ENCODE measurements at regions not wholly inside any gene's neighbourhood (a gene's known extent, or its start where the extent isn't known, plus 50 kb on each side); places are given as distances from the start of the nearest gene placed in this dataset.
A peak's percentile ranks its signal among the peaks of the same experiment; 100 is the strongest.

DNA sequence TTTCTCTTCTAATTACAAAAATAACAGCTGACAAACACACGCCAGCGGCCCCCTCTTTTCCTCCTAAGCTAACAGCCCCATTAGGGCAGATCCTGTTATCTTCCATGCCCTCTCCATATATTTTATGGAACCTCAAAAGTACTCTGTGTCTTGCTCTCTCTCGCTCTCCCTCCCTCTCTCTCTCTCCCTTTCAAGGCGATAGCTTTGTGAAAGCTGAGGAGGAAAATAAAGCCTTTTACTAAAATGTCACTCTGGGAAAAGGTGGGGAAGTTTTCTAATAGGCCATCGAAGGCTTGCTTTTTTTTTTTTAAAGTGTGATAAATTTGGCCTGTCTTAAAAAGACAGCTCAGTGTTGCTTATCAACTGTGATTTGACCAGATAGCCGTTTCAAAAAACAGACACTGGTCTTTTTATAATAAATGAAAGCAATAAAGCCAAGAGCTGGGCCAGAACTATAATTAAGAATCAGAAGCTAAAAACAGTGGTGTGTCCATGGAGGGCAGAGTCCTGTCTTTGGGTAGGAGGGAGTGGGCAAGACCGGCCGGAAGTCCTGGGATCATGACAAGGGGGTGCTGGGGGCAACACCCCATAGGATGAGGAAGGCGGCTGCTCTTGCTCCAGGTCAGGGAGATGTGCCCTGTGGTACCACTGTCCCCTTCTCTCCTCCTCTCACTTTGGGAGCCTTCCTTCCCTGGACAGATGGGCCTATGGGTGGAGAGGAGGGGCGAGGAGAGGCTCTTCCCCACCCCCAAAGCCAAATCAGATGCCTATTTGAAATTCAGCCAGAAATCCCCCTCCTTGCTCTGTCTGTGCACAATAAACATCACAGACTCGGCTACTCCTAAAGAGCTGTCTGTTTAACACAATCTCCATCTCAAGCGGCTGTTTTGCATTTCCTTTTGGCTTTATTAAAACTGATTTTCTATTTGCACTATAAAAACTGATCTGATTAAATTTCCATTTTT lies 267.2 kb downstream of the BUD13 start:
- no peak for DNase-seq (ENCODE audit: low read depth)

DNA sequence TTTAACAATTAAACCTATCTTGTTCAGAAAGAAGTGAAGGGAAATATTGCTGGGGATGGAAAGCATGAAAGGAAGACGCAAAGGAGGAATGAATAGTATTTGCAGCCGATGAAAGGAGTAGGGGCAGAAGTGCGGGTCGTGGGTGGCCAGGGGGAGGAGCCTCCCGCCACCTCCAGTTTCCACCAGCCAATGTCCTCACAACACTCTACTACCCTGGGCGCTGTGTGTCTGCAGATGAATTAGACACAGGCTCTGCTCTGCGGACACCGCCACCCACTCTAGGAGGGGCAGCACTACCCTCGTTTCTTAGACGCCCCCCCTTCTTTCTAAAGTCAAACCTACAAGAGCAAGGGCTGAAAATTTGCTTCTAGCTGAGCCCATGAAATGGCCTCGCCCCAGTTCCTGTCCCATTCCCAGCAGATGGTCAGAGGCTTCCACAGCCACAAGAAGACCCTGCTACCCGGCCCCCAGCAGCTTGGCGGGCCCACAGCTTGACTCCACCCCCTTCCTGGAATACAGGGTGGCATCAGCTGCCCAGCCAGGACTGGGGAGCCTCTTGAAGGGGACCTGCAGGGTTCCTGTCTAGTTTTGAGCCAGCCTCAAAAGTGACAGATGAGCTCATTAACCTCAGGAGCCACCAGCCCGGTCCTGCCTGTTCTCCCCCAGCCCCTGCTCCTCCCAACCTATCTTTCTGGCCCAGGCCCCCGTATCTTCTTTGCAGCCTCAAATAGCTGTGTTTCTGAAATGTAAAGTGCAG lies 268.1 kb downstream of the BUD13 start:
- no peak for DNase-seq (ENCODE audit: low read depth)

DNA sequence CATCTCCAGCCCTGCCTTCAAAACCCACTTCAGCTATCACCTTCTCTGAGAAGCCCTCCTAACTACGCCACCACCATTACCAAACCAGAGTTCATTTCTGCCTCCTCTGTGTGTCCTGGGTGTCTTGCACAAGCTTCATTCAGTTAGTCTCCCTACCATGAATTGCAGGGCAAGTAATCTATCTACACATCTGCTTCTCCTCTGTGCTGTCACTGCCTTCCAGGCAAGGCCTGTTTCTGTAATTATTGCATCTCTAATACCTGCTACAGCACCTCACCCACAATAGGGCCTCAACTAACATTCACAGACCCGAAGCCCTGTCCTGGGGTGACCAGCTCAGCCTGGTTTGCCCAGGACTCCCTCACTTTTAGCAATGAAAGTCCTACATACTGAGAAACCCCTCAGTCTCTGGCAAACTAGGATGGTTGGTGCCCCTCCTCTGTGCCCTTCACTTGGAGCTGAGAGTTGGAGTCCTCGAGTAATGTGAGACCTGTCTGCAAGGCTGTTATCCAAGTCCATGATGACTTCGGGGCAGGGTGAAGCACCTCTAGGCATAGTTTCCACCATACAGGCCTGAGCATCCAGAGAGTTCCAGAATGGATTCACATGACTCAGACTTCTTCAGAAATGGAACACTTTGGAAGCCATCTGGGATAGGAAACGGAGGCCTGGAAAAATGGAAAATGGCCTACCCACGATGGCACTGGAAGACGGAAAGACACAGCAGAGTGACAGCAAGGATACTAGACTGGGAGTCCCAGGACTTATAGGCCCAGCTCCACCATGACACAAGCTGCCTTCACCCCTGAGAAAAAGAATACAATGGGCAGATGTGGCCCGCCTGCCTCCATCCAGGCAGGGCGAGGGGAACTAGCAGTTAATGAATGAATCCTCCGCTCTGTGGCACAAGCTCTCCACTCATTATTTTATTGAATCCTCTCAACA lies 269.3 kb downstream of the BUD13 start:
- DNase-seq (ENCODE audit: low read depth): no peak

DNA sequence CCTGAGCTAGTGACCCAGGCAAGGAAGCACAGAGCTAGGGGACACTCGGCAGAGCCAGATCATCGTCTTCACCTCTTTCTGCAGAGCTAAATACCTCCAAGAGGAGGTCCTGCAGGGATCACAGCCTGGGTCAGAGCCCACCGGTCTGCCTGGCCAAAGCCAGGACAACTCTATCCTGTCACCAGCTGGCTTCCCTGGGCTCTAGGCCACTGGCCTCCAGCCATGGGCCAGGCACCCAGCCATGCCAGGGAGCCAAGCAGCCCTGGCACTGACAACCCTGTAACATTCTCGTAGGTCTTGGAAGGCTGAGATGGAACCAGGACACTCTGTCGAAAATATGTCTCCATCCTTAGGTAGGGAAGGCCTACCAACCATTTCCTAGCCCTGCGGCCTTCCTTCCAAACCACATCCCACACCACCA lies 270.1 kb downstream of the BUD13 start:
- DNase-seq (ENCODE audit: low read depth): no peak

DNA sequence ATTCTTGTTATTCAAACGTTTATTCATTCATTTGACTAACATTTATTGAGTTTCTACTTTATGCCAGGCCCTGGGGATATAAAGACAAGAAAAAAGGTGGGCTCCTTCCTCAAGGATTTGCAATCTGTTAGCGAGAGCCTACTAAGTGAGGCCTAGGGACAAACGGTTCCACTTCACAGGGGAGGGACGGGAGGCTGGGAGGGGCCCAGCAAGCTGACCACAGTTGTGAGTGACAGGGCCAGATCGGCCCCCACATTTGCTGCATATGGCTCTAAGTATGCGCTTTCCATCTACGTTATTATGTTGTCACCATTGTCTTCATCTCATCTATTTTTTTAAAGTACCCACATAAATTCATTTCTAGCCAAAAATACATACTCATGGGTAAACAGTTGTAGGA lies 271.1 kb downstream of the BUD13 start:
- no peak for DNase-seq (ENCODE audit: low read depth)

DNA sequence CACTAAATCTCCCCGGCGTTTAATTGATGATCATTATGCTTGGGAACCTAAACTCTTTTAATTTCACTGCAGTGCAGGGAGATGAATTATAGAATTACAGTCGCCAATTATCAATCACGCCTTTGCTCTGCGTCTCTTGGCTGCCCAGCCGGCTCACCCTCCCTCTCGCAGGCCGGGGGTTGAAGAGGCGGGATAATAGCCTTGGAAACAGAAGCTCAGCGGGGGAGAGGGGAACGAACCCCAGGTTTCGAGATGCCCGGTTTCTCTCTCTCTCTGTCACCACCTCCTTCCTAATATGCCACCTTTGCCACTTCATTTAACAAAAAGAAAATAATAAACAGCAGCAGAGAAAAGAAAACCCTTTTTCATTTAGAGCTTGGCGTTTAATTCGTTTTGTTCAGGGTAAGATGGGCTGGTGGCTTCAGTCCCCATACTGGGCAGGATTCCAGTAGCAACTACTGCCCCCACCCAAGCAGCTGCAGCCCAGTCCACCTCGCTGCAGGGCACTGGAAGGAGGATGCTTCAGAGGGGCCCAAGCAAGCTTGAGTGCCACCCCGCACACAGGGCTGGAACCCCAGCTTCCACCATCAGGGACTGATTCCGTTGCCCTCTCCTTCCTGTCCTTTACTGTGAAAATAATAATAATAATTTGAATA lies 271.7 kb downstream of the BUD13 start:
- no peak for DNase-seq (ENCODE audit: low read depth)

DNA sequence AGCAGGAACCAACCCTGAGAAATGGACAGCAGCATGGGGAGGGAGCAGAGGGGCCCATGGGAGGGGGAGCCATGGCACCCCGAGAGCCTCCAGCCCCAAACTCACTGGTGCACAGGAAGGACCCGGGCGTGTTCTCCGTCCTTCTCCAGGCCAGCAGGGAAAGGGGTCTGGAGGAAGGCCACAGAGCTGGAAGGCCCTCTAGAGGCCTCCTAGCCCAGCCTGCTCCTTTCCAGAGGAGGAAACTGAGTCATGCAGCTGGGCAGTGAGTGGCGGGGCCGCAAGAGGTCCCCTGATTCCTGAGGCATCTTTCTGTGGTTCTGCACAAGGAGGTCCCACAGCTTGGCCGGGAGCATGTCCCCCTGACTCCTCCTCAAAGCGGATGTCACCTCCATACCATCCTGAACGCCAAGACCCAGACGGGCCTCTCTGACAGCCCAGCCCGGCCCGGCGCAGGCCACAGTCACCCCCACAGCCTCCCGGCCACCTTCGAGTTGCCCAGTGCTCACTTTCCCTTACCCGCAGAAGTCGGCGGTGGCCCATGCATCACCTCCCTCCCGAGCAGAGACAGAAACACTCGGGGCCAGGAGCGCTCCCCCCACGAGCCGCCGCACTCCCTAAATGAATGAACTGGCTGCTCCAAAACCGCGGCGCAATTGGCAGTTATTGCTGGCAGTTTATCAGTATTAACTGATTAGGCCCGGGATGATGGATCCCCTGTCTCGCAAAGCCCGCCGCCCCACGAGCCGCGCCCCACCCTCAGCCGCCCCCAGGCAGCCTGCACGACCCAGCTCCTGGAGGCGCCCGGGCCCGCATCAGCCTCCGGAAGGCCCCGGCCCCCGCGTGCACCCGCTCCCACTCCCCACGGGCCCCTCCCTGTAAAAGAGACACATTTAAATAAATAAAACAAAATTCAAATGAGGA lies 272.5 kb downstream of the BUD13 start:
- no peak for DNase-seq (ENCODE audit: low read depth)

DNA sequence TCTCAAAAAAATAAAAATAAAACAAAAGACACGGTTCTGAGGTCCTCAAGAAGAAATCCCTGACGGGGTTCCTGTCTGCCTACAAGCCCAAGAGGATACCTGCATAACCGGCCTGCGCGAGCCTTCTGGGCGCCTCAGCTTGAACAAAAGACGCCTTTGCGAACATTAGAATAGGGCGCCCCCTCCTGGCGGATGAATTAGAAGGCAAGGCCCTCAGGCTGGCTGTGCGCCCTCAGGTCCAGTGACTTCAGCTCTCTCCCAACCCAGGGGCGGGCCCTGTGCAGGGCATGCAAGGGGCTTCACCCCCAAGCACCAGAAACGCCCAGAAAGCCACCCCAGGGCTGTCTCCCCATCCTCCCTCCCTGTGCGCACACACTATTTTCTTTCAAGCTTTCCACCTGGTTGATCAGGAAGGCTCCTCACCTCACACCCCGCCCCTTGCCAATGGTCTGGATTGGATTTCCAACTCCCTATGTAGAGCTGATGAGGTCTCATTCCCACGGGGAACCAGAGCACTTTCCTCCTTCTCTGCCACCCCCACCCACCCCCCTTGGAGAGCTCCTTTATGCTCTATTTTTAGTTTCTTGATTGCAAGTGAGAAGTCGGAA lies 273.3 kb downstream of the BUD13 start:
- DNase-seq (ENCODE audit: low read depth): peak; percentile 21

DNA sequence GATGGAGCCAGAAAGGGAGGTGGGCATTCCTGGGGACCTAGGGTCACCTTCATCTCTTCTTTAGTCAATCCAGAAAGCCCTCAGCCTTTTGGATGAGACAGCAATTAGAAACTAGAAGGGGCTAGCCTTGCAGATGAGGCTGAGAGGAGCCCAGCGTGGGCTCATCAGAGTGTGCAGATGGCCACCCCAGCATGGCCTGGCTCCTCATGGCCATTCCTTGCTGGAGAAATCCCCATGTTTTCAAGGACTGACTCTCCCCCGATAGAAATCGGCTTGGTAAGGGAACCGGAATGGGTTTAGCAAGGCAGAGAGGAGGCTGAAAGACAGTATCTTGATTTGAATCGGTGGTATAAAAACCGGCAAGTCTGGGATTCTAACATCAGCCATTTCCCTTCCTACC lies 274.6 kb downstream of the BUD13 start:
- DNase-seq (ENCODE audit: low read depth): no peak

DNA sequence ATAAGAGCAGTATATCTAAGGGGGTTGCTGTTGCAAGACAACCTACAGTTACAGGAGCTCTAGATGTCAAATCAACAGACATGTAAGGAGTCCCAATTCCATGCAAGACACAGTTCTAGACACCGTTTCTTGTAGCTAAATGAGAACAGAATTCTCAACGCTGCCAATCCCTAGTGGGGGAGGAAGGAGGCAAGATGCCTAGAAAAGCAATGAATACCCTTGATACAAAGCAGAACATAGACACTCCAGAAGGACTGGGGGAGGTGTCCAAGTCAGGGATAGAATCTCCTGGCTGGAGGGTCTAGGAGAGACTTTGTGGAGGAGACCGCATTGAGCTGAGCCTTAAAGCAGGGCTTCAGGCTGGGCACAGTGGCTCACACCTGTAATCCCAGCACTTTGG lies 280.2 kb downstream of the BUD13 start:
- DNase-seq (ENCODE audit: low read depth): no peak

DNA sequence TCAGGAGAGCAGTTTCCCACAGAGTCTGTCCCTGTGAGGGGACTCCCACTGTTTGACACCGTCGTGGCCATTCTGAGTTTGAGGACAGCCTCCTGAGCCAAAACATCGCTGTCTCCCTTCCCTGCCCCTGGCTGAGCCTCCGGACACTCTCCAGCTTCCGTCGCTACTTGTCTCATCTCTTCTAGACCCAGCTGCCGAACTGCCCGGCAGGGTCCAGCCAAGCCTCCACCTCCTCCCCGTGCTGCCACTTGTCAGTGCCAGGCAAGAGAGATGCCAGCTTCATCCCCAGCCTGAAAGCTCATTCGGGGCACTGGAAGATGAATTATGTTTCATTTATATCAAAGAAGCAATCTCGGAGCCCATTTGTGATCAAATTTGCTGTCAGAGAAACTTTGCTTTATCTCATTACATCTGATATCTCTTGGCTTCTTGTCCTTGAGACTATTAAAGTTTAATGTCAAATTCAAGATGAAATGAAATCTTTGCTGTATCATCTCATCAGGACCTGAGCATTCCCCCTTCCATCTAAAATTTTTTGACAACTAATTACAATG lies 283.9 kb downstream of the BUD13 start:
- no peak for DNase-seq (ENCODE audit: low read depth)

DNA sequence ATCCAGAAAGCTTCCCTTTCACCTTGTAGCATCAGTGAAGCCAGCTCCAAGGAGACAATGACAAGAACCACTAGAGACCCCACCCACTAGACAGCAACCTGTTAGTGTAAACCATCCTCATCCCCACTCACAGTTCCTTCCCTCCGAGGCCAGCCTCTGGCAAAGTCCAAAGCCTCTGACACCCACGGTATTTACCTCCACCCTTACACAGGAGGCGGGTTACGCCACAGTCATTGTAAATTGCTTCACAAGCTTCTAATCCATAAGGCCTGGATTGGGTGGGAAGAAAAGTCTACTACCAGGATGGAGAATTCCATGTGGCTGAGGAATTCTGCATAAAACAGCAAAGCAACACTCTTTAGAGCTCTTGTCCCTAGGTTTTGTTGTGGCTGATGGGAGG lies 287.4 kb downstream of the BUD13 start:
- no peak for DNase-seq (ENCODE audit: low read depth)

DNA sequence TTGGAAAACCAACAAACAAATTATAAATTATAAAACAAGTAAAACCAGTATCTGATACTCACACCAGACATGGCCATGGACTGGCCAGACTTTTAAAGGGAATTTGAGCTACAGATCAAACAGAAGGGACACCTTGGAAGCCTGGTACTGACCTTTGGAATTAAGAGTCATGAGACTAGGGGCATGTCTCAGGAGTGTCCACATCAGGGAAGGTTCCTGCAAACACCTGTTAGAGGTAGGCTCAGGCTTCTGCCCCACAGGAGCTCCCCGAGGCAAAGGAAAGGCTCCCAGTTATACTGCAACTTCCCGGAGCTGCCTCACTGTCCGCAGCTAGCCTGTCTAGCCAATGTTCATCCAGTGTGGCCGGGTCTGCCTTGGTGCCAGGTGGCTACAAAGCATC lies 290.1 kb downstream of the BUD13 start:
- no peak for DNase-seq (ENCODE audit: low read depth)

DNA sequence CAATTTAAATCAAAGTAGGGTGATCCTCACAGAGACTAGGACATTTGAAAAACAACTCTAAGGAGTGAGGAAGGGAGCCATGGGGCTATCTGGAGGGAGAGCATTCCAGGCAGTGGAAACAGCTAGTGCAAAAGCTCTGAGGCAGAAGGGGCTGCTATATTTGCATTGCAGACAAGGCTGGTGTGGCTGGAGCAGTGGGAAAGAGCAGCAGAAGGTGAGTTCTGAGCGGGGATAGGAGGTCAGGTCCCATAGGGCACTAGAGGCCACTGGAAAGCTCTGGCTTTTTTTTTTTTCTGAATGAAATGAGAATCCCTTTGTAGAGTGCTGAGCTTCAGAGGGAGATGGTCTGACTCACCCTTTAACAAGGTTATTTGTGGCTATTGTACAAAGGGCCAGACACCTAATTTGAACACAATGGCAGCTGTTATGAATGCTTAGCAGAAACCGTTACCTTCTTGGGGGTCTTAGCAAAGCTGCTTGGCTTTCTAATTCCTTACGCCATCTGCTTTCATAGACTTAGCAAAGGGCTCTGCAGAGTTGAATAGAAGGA lies 291.6 kb downstream of the BUD13 start:
- DNase-seq (ENCODE audit: low read depth): no peak

DNA sequence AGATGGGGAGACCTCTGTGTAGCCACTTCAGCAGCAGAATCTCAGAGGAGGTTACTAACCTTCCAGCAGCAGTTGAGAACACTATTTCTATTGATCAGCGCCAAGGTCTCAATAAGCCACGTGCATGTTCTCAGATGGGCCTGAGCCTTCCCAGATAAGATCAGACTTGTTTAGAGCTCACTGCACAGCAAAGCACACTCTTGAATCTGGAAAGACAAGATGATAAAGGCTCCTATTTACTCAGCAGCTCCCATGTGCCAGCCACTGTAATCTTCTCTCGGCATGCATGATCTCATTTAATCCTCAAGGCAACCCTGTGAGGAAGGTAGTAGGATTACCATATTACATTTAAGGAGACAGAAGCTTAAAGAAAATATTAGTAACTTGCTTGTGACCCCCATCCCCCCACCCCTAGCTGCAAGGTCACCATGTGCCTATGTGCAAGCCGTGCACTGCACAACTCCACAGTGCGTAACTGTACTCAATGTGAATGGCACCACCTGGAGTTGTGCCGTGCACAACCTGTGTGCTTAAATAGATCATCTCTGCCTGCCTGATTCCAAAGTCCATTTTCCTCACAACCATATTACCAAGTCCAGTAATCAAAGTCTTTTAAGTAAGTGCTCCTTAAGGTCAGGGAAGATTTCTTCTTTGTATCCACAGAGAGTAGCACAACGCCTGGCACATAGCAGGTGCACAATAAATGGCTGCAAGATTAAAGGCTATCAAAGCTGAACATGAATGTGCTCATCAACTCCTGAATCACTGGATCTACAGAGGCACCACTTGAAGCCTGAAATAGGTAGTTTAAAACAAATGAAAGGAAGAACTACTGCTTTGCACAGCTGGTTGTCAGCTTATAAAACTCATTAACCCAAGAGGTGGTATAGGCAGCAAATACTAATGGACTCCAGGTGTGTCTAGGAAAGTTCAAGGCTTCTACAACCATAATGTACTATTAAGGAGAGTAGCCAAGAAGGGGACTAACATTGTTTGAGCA lies 293.8 kb downstream of the BUD13 start:
- DNase-seq (ENCODE audit: low read depth): no peak

DNA sequence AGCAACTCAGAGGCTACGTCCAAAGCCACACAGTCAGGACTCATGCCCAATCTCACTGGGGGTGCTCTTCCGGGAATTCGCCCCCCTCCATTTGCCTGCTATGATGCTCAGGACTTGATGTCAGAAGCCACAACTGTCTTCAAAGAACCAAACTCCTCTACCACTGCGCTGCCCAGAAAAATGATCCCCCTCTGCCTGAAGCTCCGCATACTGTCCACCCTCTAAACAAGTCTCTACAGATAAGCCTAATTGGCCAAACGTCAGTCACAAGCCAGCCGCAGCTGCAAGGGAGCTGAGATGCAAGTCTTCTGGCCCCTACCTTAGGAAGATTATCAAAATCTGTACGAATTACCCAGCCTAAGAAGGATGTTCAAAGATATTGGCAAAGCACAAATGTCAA lies 294.6 kb downstream of the BUD13 start:
- no peak for DNase-seq (ENCODE audit: low read depth)

DNA sequence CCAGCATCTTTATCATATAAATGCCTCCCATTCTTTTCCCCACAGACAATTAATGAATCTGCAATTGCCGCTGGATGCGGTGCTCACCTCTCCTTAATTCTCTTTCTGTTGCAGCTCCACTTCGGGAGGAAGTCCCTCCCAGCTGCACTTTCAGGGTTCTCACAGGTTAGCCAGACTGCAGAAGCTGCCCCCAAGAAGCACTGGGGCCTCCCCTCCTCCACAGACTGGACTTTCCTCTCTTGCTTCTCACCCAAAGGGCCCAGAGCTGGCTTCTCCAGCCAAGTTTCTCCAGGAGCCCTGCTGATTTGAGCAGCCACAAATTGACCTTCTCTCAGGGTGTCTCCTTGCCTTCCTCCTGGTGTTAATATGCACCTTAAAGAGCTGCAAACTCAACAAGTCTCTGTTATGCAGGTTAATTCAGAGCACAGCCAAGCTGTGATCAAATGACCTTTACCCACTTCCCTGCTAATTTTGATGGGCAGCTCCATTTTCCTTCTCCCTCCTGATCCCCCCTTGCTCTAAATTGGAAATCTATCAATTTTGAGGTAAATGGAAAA lies 298.9 kb downstream of the BUD13 start:
- DNase-seq (ENCODE audit: low read depth): no peak
